GM18867 (cell line): ENCODE measurements at regions not wholly inside any gene's neighbourhood (a gene's known extent, or its start where the extent isn't known, plus 50 kb on each side); places are given as distances from the start of the nearest gene placed in this dataset.

Experiments used
- ATAC-seq: cut with Tn5 transposase; IDR thresholded peaks from one replicate; pipeline ENCODE4 v1.9.1; 2021; ENCODE audit warnings: mild to moderate bottlenecking, moderate library complexity; ENCODE audit not compliant: unreplicated experiment

DNA sequence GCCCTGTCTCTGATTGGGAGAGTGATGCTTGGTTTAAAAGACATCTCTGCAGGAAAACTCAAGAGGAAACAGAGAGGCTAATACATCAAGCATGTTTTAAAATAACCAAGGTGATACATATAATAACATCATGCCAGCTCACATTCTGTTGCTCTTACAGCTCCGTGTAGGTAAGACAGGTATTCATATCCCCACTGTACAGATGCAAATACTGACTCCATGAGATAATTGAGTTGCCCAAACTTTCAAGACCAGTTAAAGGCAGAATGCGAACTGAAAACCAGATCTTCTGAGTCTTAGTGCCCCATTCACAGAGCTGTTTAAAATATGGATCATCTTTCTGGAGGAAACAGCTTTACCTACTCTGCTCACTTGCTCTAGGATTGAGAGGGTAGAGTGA, 214.0 kb downstream of the PIK3R1 start:
- no peak for ATAC-seq

DNA sequence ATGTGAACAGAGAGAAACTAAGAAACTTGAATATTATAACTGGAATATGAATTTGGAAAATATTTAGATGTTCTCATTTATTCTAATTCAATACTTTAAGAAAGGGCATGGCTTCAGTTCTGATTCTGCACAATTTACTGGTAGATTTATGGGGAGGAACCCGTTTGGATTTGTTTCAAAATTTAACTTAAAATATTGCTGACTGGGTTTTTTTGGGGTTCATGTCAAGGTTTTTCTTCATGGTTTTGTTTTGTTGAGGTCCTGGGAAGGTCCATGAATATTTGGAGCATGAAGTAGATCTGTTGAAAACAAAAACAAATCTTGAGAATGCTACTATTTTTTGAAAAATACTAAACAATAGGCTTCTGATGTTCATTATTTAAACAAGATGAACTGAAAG, 214.7 kb downstream of the PIK3R1 start:
- ATAC-seq: no peak

DNA sequence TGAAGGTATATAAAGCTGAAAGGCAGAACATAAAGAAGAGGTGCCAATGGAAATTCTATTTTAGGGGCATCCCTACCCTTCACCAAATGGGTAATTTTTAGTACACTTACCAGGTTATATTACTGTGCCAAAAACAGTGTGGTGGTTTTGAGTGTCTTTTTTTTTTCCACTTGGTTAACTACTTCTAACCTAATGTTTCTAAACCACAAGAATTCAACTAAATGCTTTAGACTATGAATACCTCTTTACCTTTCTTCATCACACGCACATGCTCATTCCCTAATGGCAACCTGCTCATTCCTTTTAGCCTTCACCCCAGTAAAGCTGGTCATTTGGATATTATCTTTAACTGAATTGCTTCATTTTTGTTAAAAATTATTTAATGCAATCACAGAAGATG, 215.6 kb downstream of the PIK3R1 start:
- no peak for ATAC-seq

DNA sequence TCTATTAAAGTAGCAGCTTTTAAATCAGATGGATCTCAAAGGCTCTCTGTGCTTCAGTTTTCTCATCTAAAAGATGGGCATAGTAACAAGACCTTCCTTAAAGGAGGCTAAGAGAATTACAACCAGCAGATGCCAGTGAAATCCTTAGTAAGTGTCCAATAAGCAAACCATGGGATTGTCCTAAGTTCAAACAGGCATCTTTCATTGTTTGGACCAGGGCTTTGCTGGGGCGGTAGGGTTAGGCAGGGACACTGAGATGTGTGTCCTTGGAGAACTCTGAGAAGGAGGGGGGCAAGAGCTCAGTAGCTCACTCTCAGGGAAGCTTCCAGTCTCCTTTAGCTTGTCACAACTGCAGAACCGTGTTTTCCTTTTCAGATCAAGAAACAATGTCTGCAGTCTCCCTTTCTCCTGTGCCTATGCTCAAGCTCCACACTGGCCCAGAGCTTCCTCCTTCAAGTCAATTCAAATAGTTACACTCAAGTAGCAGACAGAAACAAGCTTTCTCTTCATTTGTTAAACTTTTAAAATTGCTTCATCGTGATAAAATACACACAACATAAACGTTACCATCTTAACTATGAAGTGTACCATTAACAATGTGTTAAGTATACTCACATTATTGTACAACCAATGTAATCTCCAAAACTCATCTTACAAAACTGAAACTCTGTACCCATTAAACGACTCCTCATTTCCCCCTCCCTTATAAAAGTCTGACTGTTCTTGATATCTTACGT, 216.2 kb downstream of the PIK3R1 start:
- ATAC-seq: no peak

DNA sequence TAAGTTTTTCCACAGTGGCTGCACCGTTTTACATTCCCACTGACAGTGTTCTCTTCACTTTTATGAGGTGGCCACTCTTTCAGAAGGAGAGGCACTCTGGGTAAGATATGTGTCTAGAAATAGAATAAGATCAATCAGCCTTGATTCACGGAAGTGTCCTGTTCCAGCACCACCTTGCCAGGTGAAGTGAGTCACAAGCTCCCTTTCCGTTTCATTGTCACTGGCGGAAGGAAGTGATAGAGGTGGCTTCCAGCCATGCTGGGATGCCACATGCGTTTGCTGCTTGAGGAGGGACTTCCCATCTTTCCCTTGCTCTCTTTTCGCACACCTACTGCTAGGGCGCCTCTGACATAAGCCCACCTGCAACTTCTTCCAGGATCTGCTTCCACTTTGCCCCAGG, 217.1 kb downstream of the PIK3R1 start:
- no peak for ATAC-seq

DNA sequence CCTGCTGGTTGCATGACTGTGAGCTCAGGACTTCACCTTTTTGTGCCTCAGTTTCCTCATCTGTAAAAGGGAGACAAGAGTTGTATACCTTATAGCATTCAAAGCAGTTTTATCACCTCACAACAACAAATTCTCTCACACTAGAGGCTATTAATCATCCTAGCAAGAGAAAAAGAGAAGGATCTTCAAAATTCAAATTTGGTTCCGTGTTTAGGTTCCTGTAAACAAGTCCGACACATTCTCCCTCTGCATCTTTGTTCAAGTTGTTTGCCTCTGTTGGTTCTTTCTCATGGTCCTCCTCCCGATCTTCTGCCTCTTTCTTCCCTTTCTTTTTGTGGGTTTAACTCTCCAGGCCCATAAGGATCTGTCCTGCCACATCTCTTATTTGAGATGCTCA, 218.0 kb downstream of the PIK3R1 start:
- ATAC-seq: no peak

DNA sequence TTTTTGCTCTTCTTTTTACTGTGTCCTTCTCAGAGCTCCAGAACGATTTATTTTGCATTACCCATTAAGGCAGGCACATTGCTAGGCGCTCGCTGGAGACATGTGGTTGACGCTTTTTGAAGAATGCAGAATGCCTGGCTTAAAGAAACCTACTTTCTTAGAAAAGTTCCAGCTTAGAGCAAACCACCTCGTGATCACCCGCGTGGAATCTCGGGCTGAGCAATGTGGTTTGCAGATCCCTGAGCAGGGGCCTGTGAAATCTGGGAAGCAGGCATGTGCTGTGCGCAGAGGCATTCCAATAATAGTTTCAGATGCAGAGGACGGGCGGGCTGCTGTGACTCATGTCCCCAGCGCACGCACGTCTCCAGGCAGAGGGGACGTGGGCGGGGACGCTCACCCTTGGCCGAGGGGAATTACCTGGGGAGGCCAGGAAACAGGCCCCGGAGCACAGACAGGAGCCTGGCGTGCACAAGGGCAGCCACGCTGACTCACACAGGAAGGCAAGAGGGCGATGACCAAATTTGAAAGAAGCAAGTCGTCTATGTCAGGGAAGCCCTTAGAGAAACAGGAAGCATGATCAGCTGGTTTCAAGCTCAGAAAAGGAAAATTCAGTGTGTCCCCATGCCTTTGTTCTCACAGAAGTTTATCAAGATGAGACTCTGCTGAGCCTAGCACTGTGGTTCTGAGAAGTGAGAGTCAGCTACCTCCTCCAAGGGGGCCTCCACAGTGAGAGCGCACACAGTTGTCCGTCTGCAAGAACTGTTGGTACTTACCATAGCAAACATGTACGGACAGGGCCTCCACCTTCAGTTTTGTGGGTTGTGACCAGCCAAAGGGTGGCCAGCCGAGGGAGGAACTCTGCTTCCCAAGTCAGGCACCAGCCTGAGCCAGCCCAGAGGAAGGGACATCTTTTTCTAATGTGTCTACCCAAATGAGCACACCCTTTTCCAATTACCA, 218.6 kb downstream of the PIK3R1 start:
- peak; percentile 95 for ATAC-seq

DNA sequence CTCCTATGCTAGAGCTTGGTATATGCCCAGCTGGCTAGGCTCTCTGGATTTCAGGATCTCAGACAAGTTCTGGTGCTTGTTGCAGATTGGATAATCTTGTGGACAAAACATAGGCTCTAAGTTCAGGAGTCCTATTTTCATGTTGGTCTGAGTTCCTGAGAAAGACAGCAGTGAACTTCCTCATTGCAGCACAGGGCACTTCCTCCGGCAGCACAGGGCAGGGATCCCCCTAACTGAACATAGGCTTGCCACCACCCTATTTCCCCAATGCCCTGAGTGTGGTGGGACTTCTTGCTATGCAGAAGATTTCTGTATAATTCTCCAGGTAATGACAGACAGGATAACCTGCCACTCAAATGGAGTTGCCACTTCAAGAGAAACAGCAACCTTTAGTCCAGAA, 220.1 kb downstream of the PIK3R1 start:
- ATAC-seq: no peak

DNA sequence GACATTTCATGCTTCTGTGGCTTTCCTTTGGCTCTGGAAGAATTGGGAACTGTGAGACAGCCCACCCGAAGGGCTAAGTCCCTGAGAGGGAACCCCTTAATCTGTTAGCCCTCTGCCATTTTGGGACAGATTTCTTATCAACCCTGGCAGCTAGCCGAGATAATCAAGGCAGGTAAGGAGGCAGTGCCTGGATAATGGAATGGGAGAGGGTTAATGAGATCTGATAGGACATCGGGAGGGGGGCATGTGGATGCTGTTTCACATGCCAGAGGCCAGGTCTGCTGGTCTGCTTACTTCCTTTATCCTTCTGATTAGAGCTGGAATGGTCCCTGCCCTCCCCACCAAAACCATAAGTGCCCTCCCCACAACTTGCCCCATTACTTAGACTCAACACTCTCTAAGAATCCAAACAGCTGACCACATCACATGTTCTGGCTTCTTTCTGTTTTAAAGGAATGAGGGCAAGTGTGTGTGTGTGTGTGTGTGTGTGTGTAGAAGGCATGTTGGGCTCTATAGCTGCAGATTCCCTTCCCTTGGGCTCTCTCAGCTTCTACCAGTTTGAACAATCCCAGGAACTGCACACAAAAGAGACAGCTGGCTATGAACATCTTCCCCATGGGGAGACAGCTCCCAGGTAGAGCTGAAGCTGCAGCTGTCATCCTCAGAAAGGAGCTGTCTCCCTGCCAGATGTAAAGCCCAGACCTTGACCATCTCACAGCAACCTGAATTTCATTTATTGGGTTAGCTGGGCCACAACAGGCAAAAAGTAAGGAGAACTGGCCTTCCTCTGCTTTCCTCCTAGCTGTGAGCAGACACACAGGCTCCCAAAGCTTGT, 221.3 kb downstream of the PIK3R1 start:
- ATAC-seq: no peak

DNA sequence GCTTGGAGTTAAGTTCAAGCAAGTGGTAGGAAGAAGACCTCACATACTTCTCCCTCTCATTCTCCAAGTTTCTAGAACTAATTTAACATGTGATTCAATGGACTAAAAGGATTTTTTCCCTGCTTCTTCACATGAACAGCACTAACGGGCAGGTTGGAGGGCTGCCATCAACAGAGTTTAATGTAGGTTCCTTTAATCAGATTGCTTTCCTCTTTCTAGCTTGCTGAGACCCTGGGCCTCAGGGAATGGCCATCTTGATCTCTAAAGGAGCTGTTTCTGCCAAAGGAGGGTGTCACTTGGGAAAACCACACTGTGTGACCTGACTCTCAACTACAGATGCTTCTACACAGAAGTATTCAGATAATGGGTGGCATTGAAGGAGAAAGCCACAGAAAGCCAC, 223.3 kb downstream of the PIK3R1 start:
- no peak for ATAC-seq

DNA sequence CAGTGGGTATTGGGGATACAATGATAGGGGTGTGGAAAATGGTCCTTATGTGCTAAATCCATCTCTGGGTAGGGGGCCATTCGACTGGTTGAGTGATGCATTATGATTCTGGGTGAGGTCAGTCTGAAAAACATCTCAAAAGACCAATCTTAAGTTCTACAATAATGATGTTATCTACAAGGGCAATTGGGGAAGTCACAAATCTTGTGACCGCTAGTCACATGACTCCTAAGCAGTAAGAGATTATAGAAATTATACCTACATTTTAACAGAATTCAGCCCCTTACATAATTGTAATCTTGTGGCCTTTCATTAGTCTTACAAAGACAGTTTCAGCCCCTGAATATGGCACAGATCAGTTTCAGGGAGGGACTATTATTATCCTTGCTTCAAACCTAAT, 224.7 kb downstream of the PIK3R1 start:
- no peak for ATAC-seq

DNA sequence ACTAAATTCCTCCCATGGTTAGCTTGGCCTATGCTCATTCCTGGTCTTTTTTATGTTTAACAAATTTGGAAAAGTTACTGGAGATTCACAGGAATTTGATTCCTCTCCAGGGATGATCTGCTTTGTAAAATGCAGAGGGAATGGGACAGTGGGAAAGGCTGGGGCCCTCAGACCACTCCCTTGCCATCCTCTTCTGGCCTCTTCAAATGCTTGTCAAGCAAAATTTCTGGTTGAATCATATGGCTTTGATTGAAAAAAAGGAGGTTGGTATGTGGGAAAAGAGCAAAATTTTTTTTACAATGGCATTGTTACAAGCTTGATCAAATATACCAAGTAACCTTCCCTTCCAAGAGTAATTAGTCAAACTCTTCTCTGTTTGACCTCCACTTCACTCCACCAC, 225.1 kb downstream of the PIK3R1 start:
- ATAC-seq: no peak

DNA sequence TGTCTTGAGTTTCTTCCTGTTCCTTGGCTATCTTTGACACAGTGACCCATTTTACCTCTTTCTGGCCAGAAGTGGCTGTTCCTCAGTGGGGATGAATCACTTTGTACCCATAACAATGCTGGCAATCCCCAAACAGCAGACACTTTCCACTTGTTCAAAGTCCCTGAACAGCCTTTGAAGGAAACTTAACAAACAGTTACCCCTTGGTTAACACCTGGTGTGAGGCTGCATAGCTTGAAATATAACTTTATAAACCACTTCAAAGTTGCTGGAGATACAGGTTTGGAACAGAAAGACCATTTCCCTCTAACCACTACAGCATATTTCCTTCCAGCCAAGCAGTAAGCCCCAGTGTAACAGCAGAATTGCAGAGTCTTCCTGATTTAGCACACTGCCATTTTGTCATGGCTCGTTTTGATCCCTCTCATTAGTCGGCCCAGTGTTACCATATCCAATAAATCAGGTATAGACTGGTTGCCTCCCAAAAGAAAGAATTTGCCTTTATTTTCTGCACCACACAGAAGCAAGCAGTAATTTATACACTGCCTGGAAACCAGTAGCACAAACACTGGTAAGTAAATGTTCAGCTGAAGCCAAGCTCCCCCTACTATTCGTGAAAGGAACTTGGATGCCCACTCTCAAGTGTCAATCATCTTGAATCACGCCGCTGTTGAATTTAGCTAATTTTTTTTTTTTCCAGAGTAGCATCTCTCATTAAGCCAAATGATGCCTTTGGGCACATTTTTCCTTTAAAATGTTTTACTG, 225.9 kb downstream of the PIK3R1 start:
- no peak for ATAC-seq

DNA sequence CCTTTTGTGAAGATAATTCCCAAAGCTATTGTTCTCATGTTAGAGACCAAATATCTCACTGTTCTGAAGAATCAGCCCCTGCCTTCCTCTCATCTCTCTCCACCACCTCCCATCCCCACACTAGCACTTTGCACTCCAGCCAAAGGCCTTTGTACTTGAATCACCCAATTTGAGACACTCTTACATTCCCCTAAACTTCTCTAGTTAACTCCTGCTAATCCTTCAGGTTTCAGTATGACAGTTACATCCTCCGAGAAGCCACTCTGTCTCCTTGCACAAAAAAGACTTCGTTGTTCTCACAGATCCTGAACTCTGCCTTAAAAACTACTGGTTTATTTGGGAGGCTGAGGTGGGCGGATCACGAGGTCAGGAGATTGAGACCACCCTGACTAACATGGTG, 227.5 kb downstream of the PIK3R1 start:
- no peak for ATAC-seq

DNA sequence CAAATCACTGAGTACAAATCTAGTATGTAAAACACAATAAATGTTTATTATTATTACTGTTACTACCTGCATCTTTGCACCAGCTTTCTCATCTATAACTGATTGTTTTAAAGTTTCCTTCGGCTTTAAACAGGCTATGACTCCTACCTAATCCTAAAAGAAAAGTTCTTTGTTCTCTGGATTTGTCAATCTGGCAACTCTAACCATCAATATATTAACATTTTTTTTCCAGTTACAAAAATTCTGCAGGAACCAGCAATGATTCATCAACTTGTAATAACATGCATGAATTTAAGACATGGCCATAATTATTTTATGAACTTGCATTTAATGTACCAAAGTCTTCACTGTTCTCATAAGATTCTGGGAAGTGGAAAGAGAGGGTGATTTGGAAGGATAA, 228.5 kb downstream of the PIK3R1 start:
- no peak for ATAC-seq

DNA sequence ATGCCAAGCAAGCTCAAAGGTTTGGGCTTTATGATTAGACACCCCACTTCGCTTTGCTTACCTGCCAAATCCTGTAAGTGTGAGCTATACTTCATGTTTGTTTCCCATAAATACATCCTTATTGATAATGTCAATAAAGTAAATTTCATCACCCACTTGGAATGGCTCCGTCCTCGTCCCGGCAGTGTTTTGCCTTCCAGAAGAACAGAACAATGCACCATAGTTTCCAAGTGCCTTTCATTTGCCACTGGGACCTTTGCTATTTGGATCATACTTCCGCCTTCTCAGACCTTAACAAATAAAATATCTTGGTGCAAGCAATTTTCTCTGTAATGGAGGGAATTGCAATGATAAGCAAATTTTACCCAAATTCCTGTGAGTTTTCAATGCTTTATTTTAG, 229.3 kb downstream of the PIK3R1 start:
- no peak for ATAC-seq

DNA sequence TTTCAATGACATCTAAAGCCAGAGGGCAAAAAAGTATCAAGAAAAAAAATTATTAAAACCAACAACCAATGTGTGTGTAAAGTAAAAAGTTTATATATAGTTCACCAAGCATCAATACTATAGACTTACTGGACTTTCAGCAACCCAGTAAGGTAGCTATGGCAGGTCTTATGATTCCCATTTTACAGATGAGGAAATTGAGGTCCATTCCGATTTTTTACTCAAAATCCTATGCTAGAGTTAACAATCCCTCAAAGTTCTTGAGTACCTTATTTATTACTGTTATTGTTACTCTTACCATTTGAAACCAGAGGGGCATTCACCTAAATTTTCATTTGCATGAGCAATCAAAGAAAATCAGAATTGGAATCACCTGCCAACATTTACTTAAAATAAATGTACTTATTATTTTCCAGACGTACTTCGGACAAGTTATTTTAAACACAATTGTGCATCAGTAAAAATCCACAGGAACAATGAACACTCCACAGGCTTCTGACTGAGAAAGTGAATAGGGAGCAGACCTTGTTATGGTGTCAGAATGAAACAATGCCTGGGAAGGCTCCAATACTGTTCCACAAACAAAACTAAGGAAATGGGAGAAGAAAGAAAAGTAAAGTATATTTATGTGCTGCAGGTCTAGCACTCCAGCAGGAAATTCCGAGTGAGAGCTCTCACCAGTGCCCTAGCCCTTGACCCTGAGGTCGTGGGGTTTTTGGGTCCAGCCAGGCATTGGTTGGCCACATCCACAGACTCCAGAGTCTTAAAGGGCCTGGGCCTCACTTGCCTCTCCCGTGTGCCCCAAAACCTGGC, 229.9 kb downstream of the PIK3R1 start:
- ATAC-seq: no peak

DNA sequence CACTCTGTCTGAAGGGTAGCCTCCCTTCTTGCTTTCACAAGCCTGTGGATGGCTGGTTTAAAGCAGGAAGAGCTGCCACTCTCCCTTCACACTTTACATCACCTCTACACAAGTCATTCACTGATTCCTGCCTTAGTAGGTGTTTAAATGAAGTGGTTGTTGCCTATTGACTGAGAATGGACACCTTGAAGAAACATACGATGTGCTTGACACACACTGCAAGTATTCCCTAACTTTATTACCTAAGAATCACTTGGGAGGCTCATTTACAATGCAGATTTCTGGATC, 230.5 kb downstream of the PIK3R1 start:
- ATAC-seq: no peak

DNA sequence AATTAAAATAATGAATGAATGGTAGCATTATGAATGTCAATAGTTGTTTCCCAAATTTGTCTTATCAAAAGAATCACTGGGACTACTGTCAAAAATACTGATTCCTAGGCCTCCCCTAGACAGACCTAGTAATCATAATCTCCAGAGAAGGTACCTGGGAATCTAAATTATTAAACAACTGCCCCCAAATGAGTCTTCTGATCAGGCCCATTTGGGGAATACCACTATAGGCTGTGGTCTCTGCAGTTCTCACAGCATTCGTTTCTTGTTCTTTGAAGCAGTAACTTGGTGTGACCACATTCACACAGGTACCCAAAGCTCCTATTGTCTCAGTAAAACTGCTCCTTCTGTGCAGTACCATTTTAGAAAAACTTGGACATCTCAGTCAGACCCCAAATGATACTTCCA, 230.9 kb downstream of the PIK3R1 start:
- ATAC-seq: peak; percentile 80
